GM21526 (cell line): ENCODE measurements at regions not wholly inside any gene's neighbourhood (a gene's known extent, or its start where the extent isn't known, plus 50 kb on each side); places are given as distances from the start of the nearest gene placed in this dataset.
A peak's percentile ranks its signal among the peaks of the same experiment; 100 is the strongest.
"Not testable (repeated sequence)": the region's sequence is repeated elsewhere in the genome, so short reads cannot be mapped to it uniquely, and the experiment has no call there.

ENCODE experiments used
- ATAC-seq: cut with Tn5 transposase; IDR thresholded peaks from one replicate; pipeline ENCODE4 v1.9.1; 2021; ENCODE audit warnings: moderate library complexity; ENCODE audit not compliant: unreplicated experiment, low FRiP score

DNA sequence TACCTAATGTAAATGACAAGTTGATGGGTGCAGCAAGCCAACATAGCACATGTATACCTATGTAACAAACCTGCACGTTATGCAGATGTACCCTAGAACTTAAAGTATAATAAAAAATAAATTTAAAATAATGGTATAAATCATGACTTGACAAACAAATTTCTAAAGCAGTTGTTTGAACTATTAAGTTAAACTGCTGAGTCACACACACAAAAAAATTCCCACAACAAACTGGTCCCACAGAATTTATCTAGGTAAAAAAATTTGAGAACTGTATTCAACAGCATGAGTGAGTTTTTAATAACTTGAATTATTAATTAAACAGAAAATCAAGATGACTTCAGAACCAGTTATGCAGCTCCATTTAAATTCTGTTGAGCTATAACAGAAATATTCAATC is 186.0 kb upstream of the SOX6 start:
- no peak for ATAC-seq

- no peak for ATAC-seq
Measured at GRCh38 chr11:16536513-16536912, 180.2 kb upstream of the SOX6 start.

GRCh38 chr11:16528639-16529038 is 172.3 kb upstream of the SOX6 start:
- ATAC-seq = no peak

DNA sequence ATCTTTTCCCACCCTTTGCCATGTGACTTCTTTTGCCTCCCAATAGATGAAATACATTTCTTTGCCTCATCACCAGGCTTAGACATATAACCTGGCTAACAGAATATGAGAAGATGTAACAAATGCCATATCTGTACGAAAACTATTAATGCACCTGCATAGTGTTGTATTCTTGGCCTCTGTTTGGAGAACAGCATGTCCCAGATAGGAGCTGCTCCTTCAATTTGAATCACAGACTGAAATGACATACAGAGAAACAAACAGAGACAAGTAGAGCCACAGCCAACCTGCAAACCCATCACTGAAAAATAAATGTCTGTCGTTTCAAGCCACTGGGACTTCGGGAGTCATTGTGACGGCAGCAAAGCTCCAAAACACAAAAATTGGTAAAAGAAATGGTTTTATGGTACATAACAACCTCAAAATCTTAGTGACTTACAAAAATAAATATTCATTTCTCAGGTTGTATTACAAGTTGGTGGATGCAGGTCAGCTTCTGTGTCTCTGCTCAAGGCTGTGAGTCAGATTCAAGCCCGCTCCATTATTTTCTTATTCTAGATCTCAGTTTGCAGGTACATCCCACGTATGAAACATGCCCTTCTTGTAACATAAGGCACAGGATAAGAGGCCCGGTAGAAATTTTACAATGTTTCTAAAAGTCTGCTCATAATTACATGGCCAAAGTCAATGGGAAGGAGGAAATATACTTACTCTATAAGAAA is 171.3 kb upstream of the SOX6 start:
- ATAC-seq = no peak

GRCh38 chr11:16526947-16527346 is 170.6 kb upstream of the SOX6 start:
- no peak for ATAC-seq

DNA sequence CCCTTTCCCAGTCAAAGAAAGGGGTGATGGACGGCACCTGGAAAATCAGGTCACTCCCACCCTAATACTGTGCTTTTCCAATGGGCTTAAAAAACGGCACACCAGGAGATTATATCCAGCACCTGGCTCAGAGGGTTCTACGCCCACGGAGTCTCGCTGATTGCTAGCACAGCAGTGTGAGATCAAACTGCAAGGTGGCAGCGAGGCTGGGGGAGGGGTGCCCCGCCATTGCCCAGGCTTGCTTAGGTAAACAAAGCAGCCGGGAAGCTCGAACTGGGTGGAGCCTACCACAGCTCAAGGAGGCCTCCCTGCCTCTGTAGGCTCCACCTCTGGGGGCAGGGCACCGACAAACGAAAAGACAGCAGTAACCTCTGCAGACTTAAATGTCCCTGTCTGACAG is 164.4 kb upstream of the SOX6 start:
- ATAC-seq = not testable (repeated sequence)

GRCh38 chr11:16512899-16513241 is 156.5 kb upstream of the SOX6 start:
- peak; percentile 82 for ATAC-seq

DNA sequence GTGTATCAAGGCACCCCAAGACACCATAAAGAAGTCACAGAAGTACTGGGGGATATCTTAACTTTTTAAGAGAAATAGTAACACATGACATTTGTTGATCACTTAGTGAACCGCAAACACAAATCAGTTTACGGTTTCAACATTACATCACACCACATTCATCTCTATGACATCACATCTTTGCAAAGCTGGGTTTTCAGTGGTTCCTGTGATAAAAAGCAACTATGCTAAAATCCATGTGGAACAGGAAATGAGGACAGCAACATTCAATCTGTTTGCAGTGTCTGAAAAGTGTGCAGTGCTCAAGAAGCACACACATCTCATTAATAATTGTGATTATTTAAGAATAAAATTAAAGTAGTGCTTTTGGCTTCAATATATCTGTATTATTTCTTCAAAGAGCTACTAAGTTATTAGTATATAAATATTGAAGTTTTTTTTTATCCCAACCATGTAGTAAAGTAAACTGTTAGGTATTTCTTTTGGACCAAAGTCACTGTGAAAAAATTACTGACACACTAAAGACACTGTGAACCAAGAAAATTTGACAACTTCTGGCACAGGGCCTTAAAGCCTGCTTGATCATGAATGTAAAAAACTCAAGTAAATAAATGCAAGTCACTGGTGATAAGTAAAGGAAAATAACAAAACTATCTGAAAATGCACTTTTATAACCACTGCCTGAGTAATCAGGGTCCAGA is 156.0 kb upstream of the SOX6 start:
- ATAC-seq = no peak

DNA sequence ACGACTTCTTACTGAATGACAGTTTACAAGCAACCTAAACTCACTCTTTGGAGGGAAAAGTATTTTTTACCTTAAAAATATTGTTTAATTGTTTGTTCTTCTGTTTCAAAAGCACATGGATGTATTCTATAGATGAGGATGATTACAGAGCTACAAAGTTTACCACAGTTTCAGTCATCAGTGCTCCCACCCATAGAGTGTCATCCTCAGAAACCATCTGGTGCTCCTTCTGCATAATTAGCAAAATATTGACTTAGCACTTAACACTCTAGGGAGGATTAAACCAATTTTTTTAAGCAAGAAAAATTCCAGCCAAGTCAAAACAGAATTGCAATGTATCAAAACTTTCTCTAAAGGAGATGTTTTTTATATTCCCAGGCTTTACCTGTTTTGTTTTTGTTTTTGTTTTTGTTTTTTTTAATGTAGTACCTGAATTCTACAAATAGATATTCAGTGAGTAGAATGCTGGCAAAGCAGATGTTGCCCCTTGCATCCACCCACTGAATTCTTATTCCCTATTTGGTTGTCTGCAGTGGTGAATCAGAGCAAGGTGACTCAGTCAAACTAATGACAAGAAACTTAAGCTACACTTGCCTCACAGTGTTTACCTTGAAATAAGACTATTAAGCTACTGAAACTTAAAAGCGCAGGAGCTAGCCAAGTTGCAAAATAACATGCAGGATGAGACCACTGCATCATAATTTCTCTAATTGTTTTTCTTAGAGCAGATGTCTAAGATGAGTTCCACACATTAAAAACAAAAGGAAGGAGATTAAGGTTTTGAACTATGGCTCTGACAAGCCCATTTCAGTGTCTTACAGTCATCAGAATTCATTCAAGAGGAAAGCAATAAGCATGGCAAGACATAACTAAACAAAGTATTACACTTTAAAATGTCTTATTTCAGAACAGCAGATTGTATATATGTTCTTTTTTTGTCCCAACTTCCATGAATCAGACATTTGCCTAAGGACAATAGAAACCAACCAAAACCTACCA is 155.1 kb upstream of the SOX6 start:
- ATAC-seq = no peak

DNA sequence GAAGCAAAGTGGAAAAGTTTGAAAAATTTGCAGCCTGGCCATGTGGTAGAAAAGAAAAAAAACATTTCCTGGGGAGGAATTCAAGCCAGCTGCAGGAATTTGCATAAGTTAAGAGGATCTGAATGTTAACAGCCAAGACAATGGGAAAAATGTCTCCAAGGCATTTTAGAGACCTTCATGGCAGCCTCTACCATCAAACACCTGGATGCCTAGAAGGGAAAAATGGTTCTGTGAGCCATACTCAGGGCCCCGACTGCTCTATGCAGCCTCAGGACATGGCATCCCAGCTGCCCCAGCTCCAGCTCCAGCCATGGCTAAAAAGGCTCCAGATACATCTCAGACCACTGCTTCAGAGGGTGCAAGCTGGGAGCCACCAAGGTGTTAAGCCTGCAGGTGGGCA is 149.1 kb upstream of the SOX6 start:
- ATAC-seq = no peak

DNA sequence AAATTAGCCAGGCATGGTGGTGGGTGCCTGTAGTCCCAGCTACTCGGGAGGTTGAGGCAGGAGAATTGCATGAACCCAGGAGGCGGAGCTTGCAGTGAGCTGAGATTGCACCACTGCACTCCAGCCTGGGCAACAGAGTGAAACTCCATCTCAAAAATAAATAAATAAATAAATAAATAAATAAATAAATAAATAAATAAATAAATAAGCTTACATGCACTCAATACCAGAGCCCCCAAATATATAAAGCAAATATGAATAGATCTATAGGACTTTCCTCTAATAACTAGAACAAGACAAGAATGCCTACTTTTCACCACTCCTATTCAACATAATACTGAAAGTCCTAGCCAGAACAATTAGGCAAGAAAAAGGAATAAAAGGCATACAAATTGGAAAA is 147.5 kb upstream of the SOX6 start:
- not testable (repeated sequence) for ATAC-seq

DNA sequence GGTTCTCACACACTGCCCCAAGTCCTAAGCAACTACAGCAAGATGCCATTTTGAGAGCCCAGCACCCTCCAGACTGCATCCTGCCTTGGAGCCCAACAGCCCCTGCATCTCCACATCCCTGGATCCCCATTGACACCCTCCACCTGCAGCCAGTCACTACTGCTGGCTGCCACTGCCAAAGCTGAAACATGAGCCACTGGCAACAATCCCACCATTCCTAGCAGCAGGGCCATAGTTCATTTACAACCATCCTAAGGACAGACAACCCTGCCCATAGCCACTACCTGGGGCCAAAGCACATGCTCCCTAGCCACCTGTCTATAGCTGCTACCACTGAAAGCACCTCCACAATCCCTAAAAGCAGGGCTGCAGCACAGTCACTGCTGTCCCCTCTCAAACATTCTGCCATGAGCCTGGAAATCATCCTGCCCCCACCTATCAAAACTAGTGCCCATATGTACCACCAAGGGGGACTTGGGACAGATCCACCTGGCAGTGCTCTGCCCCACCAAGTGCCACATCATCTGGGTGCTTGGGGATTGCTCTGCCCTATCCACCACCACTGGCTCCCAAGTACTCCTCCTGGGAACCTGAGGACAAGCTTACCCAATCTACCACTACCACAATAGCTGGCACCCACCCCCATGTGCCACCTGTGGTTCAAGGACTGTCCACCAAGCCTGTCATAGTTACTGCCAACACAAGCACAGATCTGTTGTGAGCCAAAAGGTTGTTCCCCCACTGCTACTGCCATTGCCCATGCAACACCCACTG is 138.8 kb upstream of the SOX6 start:
- no peak for ATAC-seq

- ATAC-seq = no peak
Measured at GRCh38 chr11:16484434-16484833, 128.1 kb upstream of the SOX6 start.

- no peak for ATAC-seq
Measured at GRCh38 chr11:16474659-16475058, 118.3 kb upstream of the SOX6 start.

- no peak for ATAC-seq
Measured at GRCh38 chr11:16469968-16470367, 113.6 kb upstream of the SOX6 start.

- ATAC-seq = no peak
Measured at GRCh38 chr11:16468735-16469453, 112.5 kb upstream of the SOX6 start.

- no peak for ATAC-seq
Measured at GRCh38 chr11:16460508-16460907, 104.2 kb upstream of the SOX6 start.

- ATAC-seq = no peak
Measured at GRCh38 chr11:16456366-16456765, 100.0 kb upstream of the SOX6 start.

DNA sequence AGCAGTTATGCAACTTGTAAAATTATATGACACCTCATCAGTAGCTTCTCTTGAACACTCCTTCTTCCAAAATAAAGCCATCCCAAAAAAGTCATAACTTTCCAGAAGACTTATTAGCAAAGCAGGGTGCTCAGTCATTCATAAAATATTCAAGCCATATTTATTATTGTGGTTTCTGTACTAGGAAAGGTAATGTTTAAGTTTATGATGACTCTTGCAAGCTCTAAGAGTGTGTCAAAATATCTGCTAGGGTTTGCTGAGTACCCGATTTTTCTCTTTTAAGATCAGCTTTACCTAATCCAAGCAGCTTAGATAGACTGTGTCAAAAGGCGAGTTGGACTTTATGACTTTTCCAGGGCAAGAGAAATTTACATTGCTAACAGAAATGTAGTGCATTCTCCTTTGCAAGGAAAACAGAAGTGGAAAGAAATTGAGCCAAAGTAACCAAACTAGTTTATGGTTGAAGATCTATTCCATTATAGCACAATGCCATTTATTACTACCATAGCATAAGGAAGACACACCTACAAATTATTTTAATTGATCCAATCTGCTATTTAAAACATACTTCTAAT is 98.0 kb upstream of the SOX6 start:
- no peak for ATAC-seq
